Hepatocyte (in vitro differentiated cells): ENCODE measurements at regions not wholly inside any gene's neighbourhood (a gene's known extent, or its start where the extent isn't known, plus 50 kb on each side); places are given as distances from the start of the nearest gene placed in this dataset.

Experiments used
- DNase-seq: peaks from one replicate; pipeline ENCODE4 v3.0.0-alpha.2; 2016; ENCODE audit warnings: low spot score
- H2AFZ ChIP-seq: fragments of 200-600 bp; sonication (generic); 2 replicates; pipeline ENCODE4 v1.6.0; 2016; ENCODE audit warnings: antibody characterized with exemption, mild to moderate bottlenecking
- H3K27ac ChIP-seq: fragments of 200-600 bp; sonication (generic); 2 replicates; pipeline ENCODE4 v1.5.1; 2016; ENCODE audit warnings: mild to moderate bottlenecking
- H3K27me3 ChIP-seq: fragments of 200-600 bp; sonication (generic); 2 replicates; pipeline ENCODE4 v1.6.1; 2016
- H3K36me3 ChIP-seq: fragments of 200-600 bp; sonication (generic); replicated peaks from 2 replicates; pipeline ENCODE4 v1.5.1; 2016; ENCODE audit warnings: low read depth; ENCODE audit not compliant: insufficient read depth
- H3K4me1 ChIP-seq: fragments of 200-600 bp; sonication (generic); 2 replicates; pipeline ENCODE4 v1.5.1; 2016; ENCODE audit warnings: mild to moderate bottlenecking, moderate library complexity; ENCODE audit not compliant: insufficient read depth
- H3K4me2 ChIP-seq: fragments of 200-600 bp; sonication (generic); 2 replicates; pipeline ENCODE4 v1.6.0; 2016
- H3K4me3 ChIP-seq: fragments of 200-600 bp; sonication (generic); 2 replicates; pipeline ENCODE4 v1.5.1; 2016; ENCODE audit warnings: mild to moderate bottlenecking
- H3K79me2 ChIP-seq: fragments of 200-600 bp; sonication (generic); 2 replicates; pipeline ENCODE4 v1.6.0; 2017; ENCODE audit warnings: mild to moderate bottlenecking
- H3K9me2 ChIP-seq: fragments of 200-600 bp; sonication (generic); replicated peaks from 2 replicates; pipeline ENCODE4 v1.6.0; 2017; ENCODE audit warnings: mild to moderate bottlenecking; ENCODE audit not compliant: insufficient read depth
- H3K9me3 ChIP-seq: fragments of 200-600 bp; sonication (generic); 2 replicates; pipeline ENCODE4 v1.5.1; 2016; ENCODE audit warnings: low read depth, mild to moderate bottlenecking
- H4K20me1 ChIP-seq: fragments of 200-600 bp; sonication (generic); 2 replicates; pipeline ENCODE4 v1.6.0; 2016; ENCODE audit warnings: mild to moderate bottlenecking; ENCODE audit not compliant: insufficient read depth, poor library complexity, severe bottlenecking
- CTCF ChIP-seq: fragments of 200-600 bp; sonication (generic); IDR thresholded peaks from 2 replicates; pipeline ENCODE4 v1.5.1; 2016; ENCODE audit warnings: antibody characterized with exemption, mild to moderate bottlenecking; ENCODE audit not compliant: poor library complexity
- EZH2 ChIP-seq: fragments of 200-600 bp; sonication (generic); IDR thresholded peaks from 2 replicates; pipeline ENCODE4 v1.6.1; 2016; ENCODE audit warnings: antibody characterized with exemption, mild to moderate bottlenecking, borderline replicate concordance
- EZH2phosphoT487 ChIP-seq: fragments of 200-600 bp; sonication (generic); IDR thresholded peaks from one replicate; pipeline ENCODE4 v1.6.1; 2018; ENCODE audit warnings: antibody characterized with exemption, mild to moderate bottlenecking, low read depth, moderate library complexity; ENCODE audit not compliant: unreplicated experiment, severe bottlenecking
- WGBS: methylation state at CpG from one replicate; pipeline ENCODE4 v1.1.6; 2016; ENCODE audit warnings: low lambda C conversion rate; ENCODE audit errors: missing lambda C conversion rate; 5-methylcytosine and 5-hydroxymethylcytosine counted together

- Histone ChIP-seq H4K20me1 (no peaks in the 10 kb centered on the region), H3K9me3 (no peaks in the 10 kb centered on the region), H3K4me1 (no peaks in the 10 kb centered on the region), H3K4me3 (no peak overlapping the region), H2AFZ (no peak overlapping the region), H3K4me2 (no peak overlapping the region), H3K36me3 (no peaks in the 10 kb centered on the region), H3K27me3 (no peaks in the 10 kb centered on the region), H3K79me2 (no peaks in the 10 kb centered on the region), H3K27ac (no peak overlapping the region), H3K9me2 (no peaks in the 10 kb centered on the region)
- no peak for TF ChIP-seq EZH2phosphoT487
- TF ChIP-seq EZH2, result no peak
- no peak for TF ChIP-seq CTCF
- DNase-seq, result no peak
- 83% methylated on average over 5 of the region's 5 CpGs for WGBS
These were observed 110.6 kb upstream of the UXS1 start for GRCh38 chr2:106304612-106305184.

GRCh38 chr2:106299696-106300095, 105.6 kb upstream of the UXS1 start:
- H3K4me1 ChIP-seq, result no peaks in the 10 kb centered on the region
- H3K27ac ChIP-seq, result peak overlapping the region; percentile 10
- no peak overlapping the region for H3K4me3 ChIP-seq
- DNase-seq, result no peak
- no peak overlapping the region for H3K4me2 ChIP-seq
- H3K27me3 ChIP-seq, result no peaks in the 10 kb centered on the region
- WGBS, result 31% methylated on average over 2 of the region's 2 CpGs
- no peaks in the 10 kb centered on the region for H3K9me2 ChIP-seq
- H3K79me2 ChIP-seq, result no peaks in the 10 kb centered on the region
- no peaks in the 10 kb centered on the region for H4K20me1 ChIP-seq
- no peaks in the 10 kb centered on the region for H3K9me3 ChIP-seq
- H2AFZ ChIP-seq, result no peak overlapping the region
- H3K36me3 ChIP-seq, result no peaks in the 10 kb centered on the region
- TF ChIP-seq CTCF, result no peak
- no peak for TF ChIP-seq EZH2phosphoT487
- TF ChIP-seq EZH2, result no peak

DNA sequence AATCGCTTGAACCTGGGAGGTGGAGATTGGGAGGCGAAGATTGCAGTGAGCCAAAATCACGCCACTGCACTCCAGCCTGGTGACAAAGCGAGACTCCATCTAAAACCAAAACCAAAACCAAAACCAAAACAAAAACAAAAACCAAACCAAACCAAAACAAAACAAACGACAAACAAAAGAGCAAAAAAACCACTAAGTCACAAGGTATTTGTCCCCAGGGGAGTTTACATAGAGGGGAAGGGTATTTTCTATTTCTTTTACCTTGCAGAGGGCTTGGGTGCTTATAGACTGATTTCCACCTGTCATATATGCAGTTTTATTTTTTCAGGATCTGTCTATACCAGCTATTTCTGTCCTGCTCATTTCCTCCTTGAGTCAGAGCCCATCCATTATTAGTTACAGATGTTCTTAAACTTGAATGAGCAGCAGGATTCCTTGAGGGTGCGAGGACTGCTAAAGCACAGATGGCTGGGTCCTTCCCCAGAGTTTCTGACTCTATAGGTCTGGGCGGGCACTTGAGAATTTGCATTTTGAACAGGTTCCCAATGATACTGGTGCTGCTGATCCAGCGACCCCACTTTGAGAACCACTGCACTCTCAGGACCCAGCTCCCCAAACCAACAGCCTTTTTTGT, 102.2 kb upstream of the UXS1 start:
- no peaks in the 10 kb centered on the region for H4K20me1 ChIP-seq
- no peak overlapping the region for H3K27ac ChIP-seq
- no peak overlapping the region for H2AFZ ChIP-seq
- WGBS, result 83% methylated on average over 8 of the region's 8 CpGs
- TF ChIP-seq CTCF (no peak), EZH2phosphoT487 (no peak), EZH2 (no peak)
- no peak for DNase-seq
- H3K36me3 ChIP-seq, result no peaks in the 10 kb centered on the region
- H3K4me1 ChIP-seq, result no peaks in the 10 kb centered on the region
- H3K9me3 ChIP-seq, result no peaks in the 10 kb centered on the region
- no peak overlapping the region for H3K4me2 ChIP-seq
- H3K9me2 ChIP-seq, result no peaks in the 10 kb centered on the region
- no peaks in the 10 kb centered on the region for H3K27me3 ChIP-seq
- no peak overlapping the region for H3K4me3 ChIP-seq
- H3K79me2 ChIP-seq, result no peaks in the 10 kb centered on the region
